ENCODE measurements at regions not wholly inside any gene's neighbourhood (a gene's known extent, or its start where the extent isn't known, plus 50 kb on each side); places are given as distances from the start of the nearest gene placed in this dataset.

DNA sequence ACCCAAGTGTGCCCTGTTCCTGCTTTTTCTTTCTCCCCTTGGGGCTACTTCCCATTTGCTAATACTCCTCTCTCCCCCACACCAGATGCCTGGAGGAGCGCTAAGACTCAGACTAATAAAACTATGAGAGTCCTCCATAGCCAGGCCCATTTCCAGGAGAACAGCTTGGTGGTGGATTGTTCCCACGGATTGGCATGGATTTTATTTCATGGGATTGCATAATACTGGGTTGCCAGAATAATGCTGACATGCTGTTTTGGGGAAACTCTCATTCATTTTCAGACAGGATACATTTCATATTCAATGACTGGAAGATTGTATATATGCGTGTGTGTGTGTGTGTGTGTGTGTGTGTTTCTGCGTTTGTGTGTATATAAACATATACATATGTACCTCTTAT, 447.5 kb upstream of the PITX2 start:
- no peak overlapping the region for H3K4me2 ChIP-seq (ENCODE audit: insufficient read depth, low read length)
- H3K27me3 ChIP-seq (ENCODE audit: control insufficient read depth in 2 of 2, insufficient read depth in 2 of 2, low read length in 2 of 2): no peaks in the 10 kb centered on the region
- H2AFZ ChIP-seq (ENCODE audit: low read depth, low read length): no peak overlapping the region
- dilution Hi-C loops (cut with MboI; ENCODE audit: extremely low pct_ligation_motif_present, low sequenced_read_pairs) (no loop called here), intact Hi-C loops (cut with micrococcal nuclease) (no loop called here)
- no peaks in the 10 kb centered on the region for H3K4me1 ChIP-seq (ENCODE audit: control insufficient read depth, extremely low read depth, insufficient read depth, low read length)
- H3K9me1 ChIP-seq (replicated peaks; ENCODE audit: control insufficient read depth, extremely low read depth, insufficient read depth, low read length): no peaks in the 10 kb centered on the region
- TF ChIP-seq, protein P1, sequence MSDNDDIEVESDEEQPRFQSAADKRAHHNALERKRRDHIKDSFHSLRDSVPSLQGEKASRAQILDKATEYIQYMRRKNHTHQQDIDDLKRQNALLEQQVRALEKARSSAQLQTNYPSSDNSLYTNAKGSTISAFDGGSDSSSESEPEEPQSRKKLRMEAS (IDR thresholded peaks at IDR 0.05; ENCODE audit: insufficient read depth, insufficient read length): no peak
- TF ChIP-seq EZH2 (IDR thresholded peaks at IDR 0.05; ENCODE audit: borderline replicate concordance, low read depth, low read length, severe bottlenecking) (no peak), MYC (IDR thresholded peaks at IDR 0.05; ENCODE audit: low read depth, low read length) (no peak), JUN (IDR thresholded peaks at IDR 0.05; ENCODE audit: borderline replicate concordance, insufficient read depth, insufficient read length, low read depth) (no peak), GATA2 (IDR thresholded peaks at IDR 0.05; ENCODE audit: insufficient read depth, insufficient read length, low read depth, low read length) (no peak), POLR2AphosphoS5 (IDR thresholded peaks at IDR 0.05; ENCODE audit: insufficient read depth, low read depth, low read length) (no peak), FOS (IDR thresholded peaks at IDR 0.05; ENCODE audit: borderline replicate concordance, insufficient read depth, low read length) (no peak), POLR2A (IDR thresholded peaks at IDR 0.05; ENCODE audit: low read depth, low read length) (no peak)
- TF ChIP-seq, protein P2, sequence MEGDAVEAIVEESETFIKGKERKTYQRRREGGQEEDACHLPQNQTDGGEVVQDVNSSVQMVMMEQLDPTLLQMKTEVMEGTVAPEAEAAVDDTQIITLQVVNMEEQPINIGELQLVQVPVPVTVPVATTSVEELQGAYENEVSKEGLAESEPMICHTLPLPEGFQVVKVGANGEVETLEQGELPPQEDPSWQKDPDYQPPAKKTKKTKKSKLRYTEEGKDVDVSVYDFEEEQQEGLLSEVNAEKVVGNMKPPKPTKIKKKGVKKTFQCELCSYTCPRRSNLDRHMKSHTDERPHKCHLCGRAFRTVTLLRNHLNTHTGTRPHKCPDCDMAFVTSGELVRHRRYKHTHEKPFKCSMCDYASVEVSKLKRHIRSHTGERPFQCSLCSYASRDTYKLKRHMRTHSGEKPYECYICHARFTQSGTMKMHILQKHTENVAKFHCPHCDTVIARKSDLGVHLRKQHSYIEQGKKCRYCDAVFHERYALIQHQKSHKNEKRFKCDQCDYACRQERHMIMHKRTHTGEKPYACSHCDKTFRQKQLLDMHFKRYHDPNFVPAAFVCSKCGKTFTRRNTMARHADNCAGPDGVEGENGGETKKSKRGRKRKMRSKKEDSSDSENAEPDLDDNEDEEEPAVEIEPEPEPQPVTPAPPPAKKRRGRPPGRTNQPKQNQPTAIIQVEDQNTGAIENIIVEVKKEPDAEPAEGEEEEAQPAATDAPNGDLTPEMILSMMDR (IDR thresholded peaks at IDR 0.05; ENCODE audit: extremely low read depth in 1 of 2, insufficient read depth in 1 of 2, low read depth in 1 of 2, low read length in 2 of 2): no peak
- no peaks in the 10 kb centered on the region for H3K9me3 ChIP-seq (replicated peaks; ENCODE audit: control insufficient read depth, insufficient read depth, low read length)
- FAIRE-seq (no peak), DNase-seq (ENCODE audit: low read depth, low spot score) (no peak)
- H3K36me3 ChIP-seq (ENCODE audit: control insufficient read depth in 2 of 2, extremely low read depth in 1 of 2, insufficient read depth in 2 of 2, low read length in 2 of 2): no peaks in the 10 kb centered on the region
- no peak overlapping the region for H3K4me3 ChIP-seq (replicated peaks in 1 of 3; ENCODE audit: insufficient read depth in 1 of 3, low read depth in 1 of 3, low read length in 3 of 3)
- ChIA-PET CTCF (no interaction called here), POLR2A (no interaction called here)
- BruUV-seq (replicated peaks): no TSS peak
- H3K9ac ChIP-seq (replicated peaks; ENCODE audit: extremely low read depth, insufficient read depth, low read length): no peak overlapping the region
- no peaks in the 10 kb centered on the region for H3K79me2 ChIP-seq (ENCODE audit: control insufficient read depth, insufficient read depth, low read length)
- H4K20me1 ChIP-seq (replicated peaks; ENCODE audit: control insufficient read depth, extremely low read depth, insufficient read depth, low read length): no peaks in the 10 kb centered on the region
- H3K27ac ChIP-seq (ENCODE audit: insufficient read depth, low read depth, low read length): no peak overlapping the region

Data from endothelial cell of umbilical vein (primary cell).